HG02970 (cell line): ENCODE measurements at regions not wholly inside any gene's neighbourhood (a gene's known extent, or its start where the extent isn't known, plus 50 kb on each side); places are given as distances from the start of the nearest gene placed in this dataset.
"Not testable (repeated sequence)": the region's sequence is repeated elsewhere in the genome, so short reads cannot be mapped to it uniquely, and the experiment has no call there.

ENCODE experiments used
- ATAC-seq: cut with Tn5 transposase; IDR thresholded peaks from one replicate; pipeline ENCODE4 v1.9.1; 2021; ENCODE audit warnings: mild to moderate bottlenecking, moderate library complexity, moderate number of reproducible peaks; ENCODE audit not compliant: unreplicated experiment, low FRiP score

DNA sequence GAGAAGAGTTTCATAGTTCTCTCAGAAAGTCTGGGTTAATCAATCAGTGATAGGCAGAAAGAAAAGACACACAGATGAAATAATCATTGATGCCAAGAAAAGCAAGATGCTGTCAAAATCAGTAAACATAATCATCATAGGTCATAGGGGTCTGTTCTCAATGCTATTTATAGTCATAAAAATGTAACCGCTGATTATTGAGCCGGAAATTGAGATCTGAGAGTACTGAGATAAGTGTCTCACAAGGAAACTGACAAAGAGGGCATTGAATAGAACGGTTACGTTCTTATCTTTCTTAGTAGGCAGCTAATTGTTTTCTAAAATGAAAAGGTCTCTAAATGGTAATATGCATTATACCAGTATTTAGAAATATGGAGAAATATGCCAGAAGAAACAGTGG lies 1686.1 kb upstream of the AGA start:
- ATAC-seq = no peak

DNA sequence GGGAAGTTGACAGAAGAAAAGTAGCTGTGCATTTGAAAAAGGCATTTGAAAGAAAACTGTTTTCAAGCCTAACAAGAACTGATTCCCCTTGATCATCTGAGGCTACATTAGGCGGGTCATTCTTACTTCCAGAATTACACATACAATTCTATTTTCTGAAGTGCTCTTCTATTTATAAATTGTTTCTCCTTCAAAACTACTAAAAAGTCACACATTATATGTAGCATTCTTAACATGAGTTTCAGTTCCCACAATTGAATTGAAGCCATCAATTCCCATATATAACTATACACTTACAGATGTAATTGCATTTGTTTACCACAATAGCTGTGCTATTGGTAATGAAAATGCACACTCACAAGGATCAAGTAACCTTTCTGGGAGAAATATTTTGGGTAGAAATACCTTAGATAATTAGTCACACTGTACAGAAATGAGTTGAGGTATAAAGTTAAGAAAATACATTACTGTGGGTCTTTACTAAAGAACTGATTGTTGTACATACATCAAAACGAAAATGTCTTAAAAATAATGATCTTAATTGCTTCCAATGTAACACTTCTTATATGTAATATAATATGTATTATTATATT lies 1688.0 kb upstream of the AGA start:
- no peak for ATAC-seq

DNA sequence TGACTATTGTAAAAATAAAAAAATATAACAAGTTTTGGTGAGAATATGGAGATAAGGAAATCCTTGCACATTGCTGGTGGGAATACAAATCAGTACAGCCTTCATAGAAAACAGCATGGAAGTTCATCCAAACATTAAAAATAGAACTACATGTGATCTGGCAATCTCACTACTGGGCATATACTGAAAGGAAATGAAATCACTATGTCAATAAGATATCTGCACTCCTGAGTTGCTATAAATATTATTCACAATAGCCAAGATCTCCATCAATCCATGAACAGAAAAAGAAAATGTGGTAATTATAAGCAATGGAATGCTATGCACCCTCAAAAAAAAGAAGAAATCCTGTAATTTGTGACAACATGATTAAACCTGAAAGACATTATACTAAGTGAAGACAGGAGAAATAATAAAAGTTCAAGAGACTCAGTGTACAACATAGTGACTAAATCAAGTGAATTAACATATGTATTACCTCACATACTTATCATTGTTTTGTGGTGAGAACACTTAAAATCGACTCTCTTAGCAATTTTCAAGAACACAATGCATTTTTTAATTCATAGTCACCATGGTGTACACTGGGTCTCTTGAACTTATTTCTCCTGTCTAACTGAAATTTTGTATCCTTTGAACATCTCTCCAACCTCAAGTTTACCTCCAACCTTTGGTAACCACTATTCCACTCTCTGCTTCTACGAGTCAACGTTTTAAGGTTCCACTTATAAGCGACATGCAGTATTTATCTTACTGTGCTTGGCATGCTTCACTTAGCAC lies 1703.7 kb upstream of the AGA start:
- no peak for ATAC-seq

DNA sequence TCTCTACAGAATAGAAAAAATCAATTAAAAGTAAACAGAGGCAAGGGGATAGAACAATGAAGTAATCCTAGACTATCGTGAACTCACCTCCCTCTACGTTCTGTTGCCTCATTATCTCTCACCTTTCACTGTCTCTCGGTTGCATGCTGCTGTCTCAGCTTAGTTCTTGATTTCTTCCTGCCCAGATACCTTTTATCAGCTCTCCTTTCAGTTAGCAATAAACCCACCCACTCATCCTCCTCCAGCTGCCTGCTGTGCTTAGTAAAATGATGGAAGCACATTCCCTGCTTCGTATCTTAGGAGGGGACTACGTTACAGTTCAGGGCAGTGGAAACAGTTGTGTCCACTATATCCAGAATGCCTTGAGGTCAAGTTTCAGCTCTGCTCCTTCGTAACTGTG lies 1709.5 kb upstream of the AGA start:
- no peak for ATAC-seq

DNA sequence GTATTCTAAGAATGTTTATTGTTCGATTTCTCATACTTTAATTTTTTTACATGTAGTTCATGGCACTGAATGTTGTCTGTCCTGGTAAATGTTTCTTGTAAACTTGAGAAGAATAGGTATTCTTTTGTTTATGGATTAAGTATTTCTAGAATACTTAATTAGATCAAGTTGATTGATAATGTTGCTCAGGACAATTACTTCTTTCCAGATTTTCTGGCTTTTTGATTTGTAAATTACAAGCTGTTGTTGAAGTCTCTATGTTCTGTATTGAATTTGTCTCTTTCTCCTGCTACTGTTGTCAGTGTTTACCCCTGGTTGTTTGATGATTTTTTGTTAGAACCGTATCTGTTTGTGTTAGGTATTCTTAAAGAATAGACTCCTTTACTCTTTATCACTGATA lies 1720.9 kb upstream of the AGA start:
- ATAC-seq = no peak

DNA sequence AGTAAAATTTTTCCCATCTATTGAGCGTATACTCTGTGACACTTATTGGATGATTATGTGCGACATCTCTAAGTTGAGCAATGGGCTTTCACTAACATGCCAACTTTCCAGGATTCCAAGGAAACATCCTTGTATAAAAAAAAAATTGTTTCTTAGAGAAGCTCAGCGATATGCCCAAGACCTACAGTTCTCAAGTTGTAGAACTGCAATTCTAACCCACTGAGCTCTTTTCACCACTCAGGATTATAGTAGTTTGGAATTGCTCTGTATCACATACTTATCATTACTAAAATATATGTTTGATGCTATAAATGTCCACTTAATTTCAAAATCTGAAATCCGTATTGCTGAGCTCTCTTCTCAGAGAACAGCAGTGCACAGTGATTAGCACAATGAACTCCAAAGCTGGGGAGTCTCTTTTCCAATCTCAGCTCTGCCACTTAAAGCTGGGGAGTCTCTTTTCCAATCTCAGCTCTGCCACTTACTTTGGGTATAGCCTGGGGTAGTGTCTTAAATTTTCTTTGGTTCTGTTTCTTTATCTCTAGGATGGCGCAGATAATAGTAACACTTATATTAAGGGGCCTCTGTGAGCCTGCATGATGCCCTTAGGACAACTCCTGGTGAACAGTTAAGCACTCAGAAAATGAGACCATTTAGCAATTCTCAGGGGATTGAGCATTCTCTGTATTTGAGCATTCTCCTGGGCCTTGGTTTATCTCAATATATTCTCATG lies 1722.2 kb upstream of the AGA start:
- ATAC-seq = no peak

DNA sequence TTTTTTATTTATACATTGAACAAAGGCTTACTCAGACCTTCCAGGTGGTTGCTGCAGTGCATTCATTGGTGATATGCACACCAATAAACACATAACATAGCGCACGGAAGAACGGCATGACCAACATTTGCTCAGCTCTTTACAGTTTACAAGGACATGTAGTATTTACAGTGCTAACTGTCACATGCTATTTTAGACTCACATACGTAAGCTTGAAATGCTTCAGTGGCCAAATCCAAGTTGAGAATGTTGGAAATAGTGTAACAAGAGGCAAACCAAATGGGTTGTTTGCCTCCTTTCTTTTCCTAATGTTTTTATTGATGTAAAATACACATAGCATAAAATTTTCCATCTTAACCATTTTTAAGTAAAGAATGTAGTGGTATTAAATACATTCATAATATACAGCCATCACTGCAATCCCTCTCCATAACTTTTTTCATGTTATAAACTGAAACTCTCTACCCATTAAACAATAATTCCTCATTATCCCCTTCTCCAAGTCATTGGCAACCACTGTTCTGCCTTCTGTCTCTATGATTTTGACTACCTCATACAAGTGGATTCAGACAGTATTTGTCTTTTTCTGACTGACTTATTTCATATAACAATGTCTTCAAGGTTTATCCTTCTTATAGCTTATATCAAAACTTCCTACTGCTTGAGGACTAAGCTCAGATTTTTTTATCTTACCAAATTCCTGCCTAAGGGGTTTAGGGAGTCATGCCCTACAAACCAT lies 1722.9 kb upstream of the AGA start:
- ATAC-seq = no peak

DNA sequence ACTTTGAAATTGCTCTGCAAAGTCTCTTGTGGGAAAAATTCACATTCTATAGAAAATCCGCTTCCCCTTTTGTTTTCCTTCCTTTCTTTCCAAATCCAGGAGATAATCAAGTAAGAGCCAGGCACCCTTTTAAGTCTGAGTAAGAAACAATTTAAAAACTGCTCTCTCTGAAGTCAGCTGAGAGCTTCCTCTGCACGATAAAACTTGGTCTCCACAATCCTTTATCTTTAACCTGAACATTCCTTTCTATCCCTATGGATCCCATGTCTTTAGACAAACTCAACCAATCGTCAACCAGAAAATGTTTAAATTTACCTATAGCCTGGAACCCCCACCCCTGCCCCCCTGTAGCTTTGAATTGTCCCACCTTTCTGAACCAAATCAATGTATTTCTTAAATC lies 1723.6 kb upstream of the AGA start:
- ATAC-seq = no peak

DNA sequence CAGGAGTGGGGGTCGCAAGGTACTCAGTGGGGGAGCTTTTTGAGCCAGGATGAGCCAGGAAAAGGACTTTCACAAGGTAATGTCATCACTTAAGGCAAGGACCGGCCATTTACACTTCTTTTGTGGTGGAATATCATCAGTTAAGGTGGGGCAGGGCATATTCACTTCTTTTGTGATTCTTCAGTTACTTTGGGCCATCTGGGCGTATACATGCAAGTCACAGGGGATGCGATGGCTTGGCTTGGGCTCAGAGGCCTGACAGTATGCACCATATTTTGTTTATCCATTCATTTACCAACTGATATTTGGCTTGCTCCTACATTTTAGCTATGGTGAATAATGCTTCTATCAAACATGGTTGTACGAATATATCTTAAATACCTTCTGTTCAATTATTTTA lies 1728.1 kb upstream of the AGA start:
- not testable (repeated sequence) for ATAC-seq

DNA sequence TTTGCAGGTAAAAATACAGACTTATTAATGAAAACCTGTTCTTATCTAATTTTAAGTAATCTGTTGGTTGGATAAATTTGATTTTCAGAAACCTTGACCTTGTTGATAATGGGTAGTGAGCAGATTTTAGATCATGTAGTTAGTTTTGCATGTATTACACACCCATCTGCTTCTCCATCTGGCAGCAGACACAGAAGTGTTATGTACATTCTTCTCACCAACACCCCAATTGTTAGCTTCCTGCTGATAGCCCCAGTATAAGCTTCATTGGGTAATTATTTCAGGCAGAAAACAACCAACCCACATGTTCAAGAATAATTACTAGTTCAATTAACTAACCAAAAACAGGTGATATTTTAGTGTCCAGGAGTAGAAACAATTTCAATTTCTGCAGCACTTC lies 1740.5 kb upstream of the AGA start:
- no peak for ATAC-seq

DNA sequence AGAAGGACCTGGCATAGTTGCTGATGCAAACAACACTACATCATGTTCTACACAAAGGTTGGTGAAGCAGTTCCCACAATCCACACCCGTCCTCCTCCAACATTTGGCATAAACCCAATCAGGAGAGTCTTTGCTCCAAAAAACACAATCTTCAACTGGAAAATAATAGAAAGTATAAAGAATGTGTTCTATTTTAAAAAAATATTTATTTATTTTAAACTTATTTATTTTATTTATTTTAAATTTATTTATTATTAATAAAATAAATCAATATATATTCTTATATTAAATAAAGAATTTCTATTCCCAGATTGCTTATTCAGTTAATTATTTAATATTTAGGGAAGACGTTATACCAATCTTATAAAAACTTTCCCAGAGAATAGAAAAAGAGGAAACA lies 1753.7 kb upstream of the AGA start:
- ATAC-seq = no peak

DNA sequence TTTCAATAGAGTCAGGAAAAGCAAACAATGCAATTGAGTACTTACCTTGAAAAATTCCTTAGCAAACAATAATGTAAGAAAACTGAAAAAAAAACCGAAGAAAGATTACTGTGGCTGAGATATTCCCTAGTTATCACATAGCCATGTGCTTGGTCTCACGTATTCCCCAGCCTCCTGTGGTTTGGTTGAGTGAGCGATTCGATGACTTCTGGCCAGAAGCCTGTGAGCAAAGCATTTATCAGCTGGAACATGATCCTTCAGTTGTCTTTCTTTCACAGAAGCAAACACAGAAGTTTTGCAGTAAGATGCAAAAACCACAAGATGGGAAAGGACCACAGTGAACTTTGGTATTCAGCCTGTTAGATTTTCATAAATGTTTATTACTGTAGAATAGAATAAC lies 1754.3 kb upstream of the AGA start:
- no peak for ATAC-seq

DNA sequence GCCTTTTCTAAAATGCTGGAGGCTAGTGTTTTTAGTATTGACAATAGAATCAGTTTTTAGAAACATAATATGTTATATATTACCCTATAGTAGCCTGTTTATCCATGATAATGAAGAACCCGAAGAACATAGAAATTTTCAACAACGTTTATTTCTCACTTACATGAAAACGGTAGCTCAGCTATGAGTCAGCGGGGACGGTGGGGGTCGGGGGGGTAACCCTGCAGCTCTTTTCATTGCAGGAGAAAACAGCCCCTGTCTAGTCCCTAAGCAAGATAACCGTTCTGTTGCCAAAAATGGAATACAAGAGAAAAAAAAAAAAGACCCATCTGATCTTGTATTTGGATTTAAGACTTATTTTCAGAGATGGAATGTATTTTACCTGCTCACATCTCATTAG lies 1758.4 kb upstream of the AGA start:
- ATAC-seq = no peak

DNA sequence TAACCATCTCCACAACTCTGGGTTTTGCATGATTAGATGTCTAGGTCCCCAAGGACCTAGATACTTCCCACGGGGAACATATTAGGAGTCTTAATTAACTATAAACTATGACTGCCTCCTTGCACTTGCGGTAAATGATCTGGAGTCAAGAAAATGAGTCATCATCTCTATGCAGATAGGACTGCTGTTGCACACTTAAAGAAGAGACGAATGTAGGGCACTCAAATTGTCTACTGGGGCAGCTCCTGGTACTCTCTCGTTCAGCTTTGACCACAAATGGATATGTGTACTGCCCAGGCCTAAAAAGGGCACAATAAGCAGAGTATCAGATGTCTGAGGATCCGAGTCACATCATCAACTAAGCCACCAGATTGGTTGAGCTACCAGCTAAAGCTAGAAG lies 1783.4 kb upstream of the AGA start:
- ATAC-seq = no peak

DNA sequence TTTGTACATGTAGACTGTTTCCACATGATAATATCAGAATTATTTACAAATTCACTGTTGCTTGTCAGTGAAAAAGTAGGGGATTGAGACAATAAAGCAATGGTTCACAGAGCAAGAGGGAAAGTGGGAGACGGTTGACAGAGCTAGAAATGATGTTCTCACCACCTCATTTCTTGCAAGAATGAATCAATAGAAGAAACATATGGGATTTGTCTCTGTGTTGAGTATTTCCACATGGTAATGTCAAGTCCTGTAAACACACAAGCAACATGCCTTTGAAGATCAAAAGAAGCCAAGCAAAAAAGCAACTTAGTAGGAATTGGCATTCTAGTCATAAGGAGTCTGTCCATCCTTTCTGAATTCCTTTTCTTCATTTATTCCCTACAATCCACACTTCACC lies 1806.6 kb upstream of the AGA start:
- ATAC-seq = no peak

DNA sequence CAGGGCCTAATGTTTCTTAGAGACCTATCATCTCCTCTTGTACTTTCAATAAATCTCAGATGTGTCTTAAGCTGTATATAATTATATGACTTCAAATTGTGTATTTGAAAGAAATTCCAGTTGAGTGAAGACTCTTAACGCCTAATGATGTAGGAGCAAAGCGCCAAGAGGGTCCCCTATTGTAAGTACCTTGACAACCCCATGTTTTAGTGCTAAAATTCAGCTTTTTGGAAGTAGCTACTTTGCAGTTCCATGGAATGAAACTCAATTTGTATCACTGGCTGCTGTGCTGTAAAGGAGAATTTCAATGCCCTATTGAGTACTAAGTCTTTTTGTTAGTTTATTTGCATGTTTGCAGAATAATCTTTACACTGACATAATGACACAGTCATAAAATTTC lies 1826.6 kb upstream of the AGA start:
- no peak for ATAC-seq

DNA sequence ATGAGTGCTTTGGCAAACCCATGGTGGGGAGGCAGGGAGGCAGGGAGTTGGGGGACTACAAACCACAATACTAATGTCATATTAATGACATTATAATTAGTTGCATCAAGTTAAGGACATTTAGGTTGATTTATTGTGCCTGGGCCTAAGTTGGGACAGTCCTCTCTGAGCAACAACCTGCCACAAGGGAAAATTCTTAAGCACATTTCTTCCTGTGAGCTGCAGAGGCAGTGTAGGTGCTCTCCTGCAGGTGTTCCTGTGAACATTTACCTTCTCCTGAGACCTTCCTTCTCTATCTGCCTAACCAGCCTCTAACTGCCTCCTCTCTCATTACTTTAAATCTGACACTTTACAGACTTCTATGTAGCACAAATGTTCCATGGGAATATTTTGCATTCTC lies 1830.0 kb upstream of the AGA start:
- no peak for ATAC-seq

DNA sequence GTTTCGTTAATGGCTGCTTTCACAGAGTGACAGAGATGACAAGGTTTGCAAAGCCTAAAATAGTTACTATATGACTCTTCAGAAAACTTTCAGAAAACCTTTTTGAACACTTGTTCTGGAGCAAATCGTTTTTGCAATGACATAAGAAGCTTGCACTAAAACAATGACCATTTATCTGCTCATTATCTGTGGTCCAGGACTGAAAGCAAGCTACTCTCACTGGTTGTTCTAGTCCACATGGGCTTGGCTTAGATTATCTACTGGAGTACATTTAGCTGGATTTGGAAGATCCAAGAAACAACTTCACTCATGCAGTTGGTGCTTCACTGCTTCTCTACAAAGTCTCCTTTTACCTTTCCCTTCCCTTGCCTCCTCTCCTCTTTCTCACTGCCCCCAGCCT lies 1836.4 kb upstream of the AGA start:
- no peak for ATAC-seq

DNA sequence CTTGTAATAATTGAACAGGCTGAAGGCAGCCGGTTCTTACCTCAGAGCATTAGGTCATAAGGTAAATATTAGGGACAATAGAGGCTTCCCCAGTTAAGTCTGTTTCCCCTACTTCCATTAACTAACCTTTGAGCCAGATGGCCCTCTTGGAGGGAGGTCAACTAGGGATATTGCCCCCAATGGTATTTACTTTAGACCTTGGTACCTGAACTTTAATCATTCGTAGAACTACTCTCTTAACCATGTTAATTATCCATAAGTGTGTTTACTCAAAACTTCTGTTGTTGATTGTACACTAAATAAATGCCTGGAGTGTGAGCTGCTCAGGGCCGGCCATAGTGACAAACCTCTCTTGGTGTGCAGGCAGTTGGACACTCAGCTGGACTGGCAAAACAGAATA lies 1843.5 kb upstream of the AGA start:
- ATAC-seq = no peak

DNA sequence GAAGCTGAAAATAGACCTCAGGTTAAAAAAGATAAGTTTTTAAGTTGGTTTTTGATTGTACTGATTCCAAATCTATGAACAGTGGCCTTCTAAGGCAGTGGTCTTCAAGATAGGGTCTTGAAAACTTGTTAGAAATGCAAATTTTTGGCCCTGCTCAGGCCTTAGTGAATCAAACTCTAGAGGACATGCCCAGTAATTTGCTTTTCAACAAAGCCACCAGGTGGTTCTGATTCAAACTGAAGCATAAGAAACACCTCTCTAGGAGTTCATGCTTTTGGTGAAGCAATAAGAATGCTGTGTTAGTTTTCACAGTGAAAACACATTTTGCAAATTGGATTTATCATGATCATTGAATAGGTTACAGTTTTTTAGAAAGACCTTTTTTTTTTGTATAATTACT lies 1849.4 kb upstream of the AGA start:
- no peak for ATAC-seq

DNA sequence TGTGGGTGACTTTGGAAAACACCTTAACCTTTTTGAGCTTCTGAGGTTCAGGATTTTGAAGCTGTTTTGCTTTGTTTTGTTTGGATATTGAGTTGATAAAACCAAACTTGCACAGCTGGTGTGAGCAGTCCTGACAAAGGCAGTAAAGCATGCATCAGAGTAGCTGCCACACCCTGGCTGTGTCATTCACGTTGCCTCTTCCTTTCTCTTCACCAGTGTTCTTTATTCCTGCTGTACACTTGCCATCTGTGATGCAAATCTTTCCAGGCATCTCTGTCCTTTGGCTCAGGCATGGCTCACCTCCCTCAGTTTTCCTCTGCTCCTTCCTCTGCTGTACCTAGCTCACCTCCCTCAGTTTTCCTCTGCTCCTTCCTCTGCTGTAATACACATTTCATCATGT lies 1850.2 kb upstream of the AGA start:
- ATAC-seq = no peak
